PC-9 (cell line): ENCODE measurements at regions not wholly inside any gene's neighbourhood (a gene's known extent, or its start where the extent isn't known, plus 50 kb on each side); places are given as distances from the start of the nearest gene placed in this dataset.
"Not testable (repeated sequence)": the region's sequence is repeated elsewhere in the genome, so short reads cannot be mapped to it uniquely, and the experiment has no call there.

ENCODE experiments used
- BruUV-seq: library from RNA; stranded (reverse); fragments of 400-500 nt; replicated peaks from 2 replicates; lab custom pipeline; 2021; lab: Mats Ljungman, UMichigan
- CTCF ChIA-PET: fragments of 300-600 bp; sonication (Branson Sonifier 250); formaldehyde crosslinking; loops from one replicate; lab custom pipeline; 2022; ENCODE audit warnings: antibody characterized with exemption; lab: Charles Lee
- POLR2A ChIA-PET: fragments of 300-600 bp; sonication (Branson Sonifier 250); formaldehyde crosslinking; loops from one replicate; lab custom pipeline; 2022; ENCODE audit warnings: antibody characterized with exemption; ENCODE audit not compliant: unreplicated experiment; lab: Charles Lee
- DNase-seq, 2 experiments: peaks; one replicate each; pipeline versions ENCODE4 v3.0.0 to v3.0.0-alpha.2; 2015 to 2022; ENCODE audit warnings: mixed read lengths in 1 of 2
- H2AFZ ChIP-seq: fragments of 200-600 bp; sonication (generic); 2 replicates; pipeline ENCODE4 v1.8.1; 2017; ENCODE audit warnings: antibody characterized with exemption
- H3F3A ChIP-seq: fragments of 200-600 bp; sonication (generic); 2 replicates; pipeline ENCODE4 v1.8.1; 2017; ENCODE audit warnings: antibody characterized with exemption, mild to moderate bottlenecking, low read depth; ENCODE audit not compliant: insufficient read depth
- H3K27ac ChIP-seq: fragments of 200-600 bp; sonication (generic); 2 replicates; pipeline ENCODE4 v1.6.1; 2016; ENCODE audit warnings: mixed run types
- H3K27me3 ChIP-seq: fragments of 200-600 bp; sonication (generic); 2 replicates; pipeline ENCODE4 v1.6.1; 2016; ENCODE audit warnings: low read depth, mixed run types; ENCODE audit not compliant: insufficient read depth
- H3K36me3 ChIP-seq: fragments of 200-600 bp; sonication (generic); 2 replicates; pipeline ENCODE4 v1.6.1; 2016; ENCODE audit warnings: low read depth, mixed run types
- H3K4me1 ChIP-seq: fragments of 200-600 bp; sonication (generic); replicated peaks from 2 replicates; pipeline ENCODE4 v1.6.1; 2016; ENCODE audit warnings: mixed run types; ENCODE audit not compliant: insufficient read depth
- H3K4me2 ChIP-seq: fragments of 200-600 bp; sonication (generic); 2 replicates; pipeline ENCODE4 v1.6.1; 2017; ENCODE audit warnings: mixed run types
- H3K4me3 ChIP-seq: fragments of 200-600 bp; sonication (generic); 2 replicates; pipeline ENCODE4 v1.6.1; 2016; ENCODE audit warnings: mixed run types
- H3K79me2 ChIP-seq: fragments of 200-600 bp; sonication (generic); 2 replicates; pipeline ENCODE4 v1.6.1; 2017; ENCODE audit warnings: low read depth, mixed run types
- H3K9me2 ChIP-seq: fragments of 200-600 bp; sonication (generic); 2 replicates; pipeline ENCODE4 v1.8.1; 2017; ENCODE audit warnings: mild to moderate bottlenecking; ENCODE audit not compliant: insufficient read depth
- H3K9me3 ChIP-seq: fragments of 200-600 bp; sonication (generic); 2 replicates; pipeline ENCODE4 v1.8.1; 2016; ENCODE audit warnings: low read depth; ENCODE audit not compliant: insufficient read depth
- H4K20me1 ChIP-seq: fragments of 200-600 bp; sonication (generic); 2 replicates; pipeline ENCODE4 v1.8.1; 2017; ENCODE audit not compliant: insufficient read depth
- CTCF ChIP-seq: fragments of 200-600 bp; sonication (generic); conservative IDR thresholded peaks from 2 replicates; pipeline ENCODE4 v1.6.1; 2017; ENCODE audit warnings: mixed run types, antibody characterized with exemption, mild to moderate bottlenecking, moderate library complexity
- EZH2 ChIP-seq: fragments of 200-600 bp; sonication (generic); IDR thresholded peaks from 2 replicates; pipeline ENCODE4 v1.8.0; 2017; ENCODE audit warnings: antibody characterized with exemption, low read depth
- intact Hi-C: fragments of 100-400 bp; cut with micrococcal nuclease; formaldehyde crosslinking; loops from one replicate; pipeline ENCODE4 v1.10.0; 2022; ENCODE audit not compliant: unreplicated experiment

GRCh38 chr2:238722883-238723282 is 125.0 kb upstream of the TWIST2 start:
- Histone ChIP-seq H3K36me3 (no peaks in the 10 kb centered on the region), H3K4me3 (no peak overlapping the region), H4K20me1 (no peaks in the 10 kb centered on the region), H3K9me2 (no peaks in the 10 kb centered on the region), H3K9me3 (no peaks in the 10 kb centered on the region), H3K27ac (no peak overlapping the region), H3K4me1 (no peaks in the 10 kb centered on the region), H3K27me3 (peaks cover 86% of the 10 kb centered on the region), H3K4me2 (no peak overlapping the region), H3K79me2 (no peaks in the 10 kb centered on the region), H3F3A (no peaks in the 10 kb centered on the region), H2AFZ (no peak overlapping the region)
- DNase-seq: no peak
- ChIA-PET CTCF (no interaction called here), POLR2A (no interaction called here)
- no TSS peak for BruUV-seq
- no peak for TF ChIP-seq EZH2
- TF ChIP-seq CTCF: no peak
- intact Hi-C loops: no loop called here

GRCh38 chr2:238723740-238724320 is 124.1 kb upstream of the TWIST2 start:
- H3K4me3 ChIP-seq, H3K27ac ChIP-seq, H3K9me3 ChIP-seq, H3K4me1 ChIP-seq, H4K20me1 ChIP-seq, DNase-seq, CTCF ChIA-PET, BruUV-seq, H3K36me3 ChIP-seq, intact Hi-C loops, H3K4me2 ChIP-seq, POLR2A ChIA-PET, H3K9me2 ChIP-seq, H2AFZ ChIP-seq, H3F3A ChIP-seq, H3K79me2 ChIP-seq: not testable (repeated sequence)
- peaks cover 93% of the 10 kb centered on the region for H3K27me3 ChIP-seq

- CTCF ChIA-PET: no interaction called here
- Histone ChIP-seq H2AFZ (no peak overlapping the region), H3K27ac (no peak overlapping the region), H3K79me2 (no peaks in the 10 kb centered on the region), H3K9me2 (no peaks in the 10 kb centered on the region), H3K9me3 (no peaks in the 10 kb centered on the region), H3K4me2 (no peak overlapping the region), H3K4me3 (no peak overlapping the region), H3F3A (no peaks in the 10 kb centered on the region), H3K4me1 (no peaks in the 10 kb centered on the region), H4K20me1 (no peaks in the 10 kb centered on the region), H3K27me3 (peaks cover 94% of the 10 kb centered on the region), H3K36me3 (no peaks in the 10 kb centered on the region)
- no peak for DNase-seq
- intact Hi-C loops: no loop called here
- BruUV-seq: no TSS peak
- no peak for TF ChIP-seq CTCF
- TF ChIP-seq EZH2: no peak
- POLR2A ChIA-PET: no interaction called here
Measured at GRCh38 chr2:238724728-238725127, 123.2 kb upstream of the TWIST2 start.

- intact Hi-C loops: no loop called here
Measured at GRCh38 chr2:238725298-238725697, 122.6 kb upstream of the TWIST2 start.

More at GRCh38 chr2:238725298-238725697, 122.6 kb upstream of the TWIST2 start:
- Histone ChIP-seq H3K9me3 (no peaks in the 10 kb centered on the region), H3K79me2 (no peaks in the 10 kb centered on the region), H3K27me3 (peaks cover 94% of the 10 kb centered on the region), H3K27ac (no peak overlapping the region), H3K4me3 (no peak overlapping the region), H3K9me2 (no peaks in the 10 kb centered on the region), H3K4me2 (no peak overlapping the region), H3K36me3 (no peaks in the 10 kb centered on the region), H3K4me1 (no peaks in the 10 kb centered on the region), H4K20me1 (no peaks in the 10 kb centered on the region), H3F3A (no peaks in the 10 kb centered on the region), H2AFZ (no peak overlapping the region)
- ChIA-PET CTCF (no interaction called here), POLR2A (no interaction called here)
- DNase-seq: no peak
- BruUV-seq: no TSS peak
- no peak for TF ChIP-seq EZH2
- no peak for TF ChIP-seq CTCF
